Adipocyte (in vitro differentiated cells): ENCODE measurements at regions not wholly inside any gene's neighbourhood (a gene's known extent, or its start where the extent isn't known, plus 50 kb on each side); places are given as distances from the start of the nearest gene placed in this dataset.
A peak's percentile ranks its signal among the peaks of the same experiment; 100 is the strongest.

Source experiments
- DNase-seq: peaks from one replicate; pipeline ENCODE4 v3.0.0-alpha.2; 2015; ENCODE audit warnings: low read depth
- H3K27me3 ChIP-seq: replicated peaks from 2 replicates; pipeline ENCODE4 v1.7.0; 2013; ENCODE audit warnings: mild to moderate bottlenecking, low read length, moderate library complexity; ENCODE audit not compliant: control insufficient read depth, insufficient read depth
- H3K36me3 ChIP-seq: 2 replicates; pipeline ENCODE4 v1.7.0; 2013; ENCODE audit warnings: low read length, mild to moderate bottlenecking, moderate library complexity; ENCODE audit not compliant: control insufficient read depth, insufficient read depth, severe bottlenecking
- H3K4me1 ChIP-seq: 2 replicates; pipeline ENCODE4 v1.7.0; 2013; ENCODE audit warnings: mild to moderate bottlenecking, low read length, moderate library complexity; ENCODE audit not compliant: control insufficient read depth, insufficient read depth
- H3K4me3 ChIP-seq: 2 replicates; pipeline ENCODE4 v1.7.0; 2013; ENCODE audit warnings: mild to moderate bottlenecking, low read length, moderate library complexity
- H3K9ac ChIP-seq: 2 replicates; pipeline ENCODE4 v1.7.0; 2013; ENCODE audit warnings: mild to moderate bottlenecking, low read length, moderate library complexity
- H3K9me3 ChIP-seq: 2 replicates; pipeline ENCODE4 v1.7.0; 2013; ENCODE audit warnings: mild to moderate bottlenecking, low read length, moderate library complexity; ENCODE audit not compliant: control insufficient read depth

- Histone ChIP-seq H3K36me3 (no peaks in the 10 kb centered on the region), H3K27me3 (no peaks in the 10 kb centered on the region), H3K9me3 (peaks cover 2% of the 10 kb centered on the region)
Measured at GRCh38 chr5:18334949-18335348, 700.7 kb downstream of the TAF11L14 start.

GRCh38 chr5:18354828-18355227 is 720.6 kb downstream of the TAF11L14 start:
- Histone ChIP-seq H3K4me3 (no peak overlapping the region), H3K9ac (no peak overlapping the region), H3K36me3 (no peaks in the 10 kb centered on the region), H3K27me3 (no peaks in the 10 kb centered on the region), H3K9me3 (no peaks in the 10 kb centered on the region), H3K4me1 (no peaks in the 10 kb centered on the region)
- no peak for DNase-seq

More at GRCh38 chr5:18334949-18335348, 700.7 kb downstream of the TAF11L14 start:
- H3K9ac ChIP-seq = no peak overlapping the region
- H3K4me1 ChIP-seq = no peaks in the 10 kb centered on the region
- H3K4me3 ChIP-seq = no peak overlapping the region
- no peak for DNase-seq

- H3K4me3 ChIP-seq = no peak overlapping the region
- no peaks in the 10 kb centered on the region for H3K4me1 ChIP-seq
- DNase-seq = no peak
- no peaks in the 10 kb centered on the region for H3K9me3 ChIP-seq
- no peaks in the 10 kb centered on the region for H3K36me3 ChIP-seq
- no peaks in the 10 kb centered on the region for H3K27me3 ChIP-seq
- H3K9ac ChIP-seq = no peak overlapping the region
Measured at GRCh38 chr5:18357486-18357885, 723.2 kb downstream of the TAF11L14 start.

- Histone ChIP-seq H3K4me1 (no peaks in the 10 kb centered on the region), H3K27me3 (no peaks in the 10 kb centered on the region), H3K4me3 (no peak overlapping the region), H3K9me3 (no peaks in the 10 kb centered on the region), H3K9ac (no peak overlapping the region), H3K36me3 (no peaks in the 10 kb centered on the region)
- no peak for DNase-seq
Measured at GRCh38 chr5:18366234-18366633, 732.0 kb downstream of the TAF11L14 start.

GRCh38 chr5:18370531-18370930 is 736.3 kb downstream of the TAF11L14 start:
- Histone ChIP-seq H3K36me3 (no peaks in the 10 kb centered on the region), H3K9me3 (no peaks in the 10 kb centered on the region), H3K4me1 (no peaks in the 10 kb centered on the region), H3K9ac (no peak overlapping the region), H3K27me3 (no peaks in the 10 kb centered on the region), H3K4me3 (no peak overlapping the region)
- DNase-seq = no peak

GRCh38 chr5:18375641-18376040 is 741.4 kb downstream of the TAF11L14 start:
- H3K9me3 ChIP-seq = no peaks in the 10 kb centered on the region
- H3K4me1 ChIP-seq = no peaks in the 10 kb centered on the region
- no peak for DNase-seq
- H3K36me3 ChIP-seq = no peaks in the 10 kb centered on the region
- no peaks in the 10 kb centered on the region for H3K27me3 ChIP-seq
- no peak overlapping the region for H3K9ac ChIP-seq
- no peak overlapping the region for H3K4me3 ChIP-seq

- H3K4me3 ChIP-seq = no peak overlapping the region
- H3K36me3 ChIP-seq = no peaks in the 10 kb centered on the region
- no peaks in the 10 kb centered on the region for H3K9me3 ChIP-seq
- H3K9ac ChIP-seq = no peak overlapping the region
- no peaks in the 10 kb centered on the region for H3K27me3 ChIP-seq
- no peak for DNase-seq
- H3K4me1 ChIP-seq = no peaks in the 10 kb centered on the region
Measured at GRCh38 chr5:18378066-18378465, 743.8 kb downstream of the TAF11L14 start.

- Histone ChIP-seq H3K9me3 (no peaks in the 10 kb centered on the region), H3K27me3 (no peaks in the 10 kb centered on the region), H3K9ac (no peak overlapping the region), H3K36me3 (no peaks in the 10 kb centered on the region), H3K4me3 (no peak overlapping the region), H3K4me1 (no peaks in the 10 kb centered on the region)
- DNase-seq = no peak
Measured at GRCh38 chr5:18379189-18379588, 744.9 kb downstream of the TAF11L14 start.

GRCh38 chr5:18380729-18381362 is 746.6 kb downstream of the TAF11L14 start:
- H3K36me3 ChIP-seq = no peaks in the 10 kb centered on the region
- no peak overlapping the region for H3K9ac ChIP-seq
- no peak for DNase-seq
- no peaks in the 10 kb centered on the region for H3K4me1 ChIP-seq
- no peaks in the 10 kb centered on the region for H3K9me3 ChIP-seq
- H3K4me3 ChIP-seq = no peak overlapping the region
- H3K27me3 ChIP-seq = no peaks in the 10 kb centered on the region

GRCh38 chr5:18393565-18394442 is 759.5 kb downstream of the TAF11L14 start:
- peak; percentile 71 for DNase-seq

GRCh38 chr5:18394443-18394804 is 760.2 kb downstream of the TAF11L14 start:
- Histone ChIP-seq H3K9ac (no peak overlapping the region), H3K27me3 (no peaks in the 10 kb centered on the region), H3K4me1 (peaks cover 3% of the 10 kb centered on the region), H3K9me3 (no peaks in the 10 kb centered on the region), H3K4me3 (no peak overlapping the region), H3K36me3 (no peaks in the 10 kb centered on the region)
- DNase-seq = no peak

More at GRCh38 chr5:18393565-18394442, 759.5 kb downstream of the TAF11L14 start:
- Histone ChIP-seq H3K9me3 (no peaks in the 10 kb centered on the region), H3K4me1 (peaks cover 3% of the 10 kb centered on the region), H3K36me3 (no peaks in the 10 kb centered on the region), H3K27me3 (peaks cover 3% of the 10 kb centered on the region), H3K4me3 (no peak overlapping the region), H3K9ac (no peak overlapping the region)
